Trophoblast cell (in vitro differentiated cells and primary cell): ENCODE measurements at regions not wholly inside any gene's neighbourhood (a gene's known extent, or its start where the extent isn't known, plus 50 kb on each side); places are given as distances from the start of the nearest gene placed in this dataset.

Experiments
- DNase-seq, 2 donors: peaks; one replicate each; pipeline ENCODE4 v3.0.0-alpha.2; 2016
- H2AFZ ChIP-seq: 2 replicates; pipeline ENCODE4 v1.6.1; 2013; ENCODE audit warnings: low read length, moderate library complexity, mild to moderate bottlenecking; ENCODE audit not compliant: insufficient read depth, poor library complexity
- H2AK5ac ChIP-seq: 2 replicates; pipeline ENCODE4 v1.6.1; 2013; ENCODE audit warnings: mild to moderate bottlenecking, low read length
- H2BK120ac ChIP-seq: 2 replicates; pipeline ENCODE4 v1.6.1; 2013; ENCODE audit warnings: low read length, mild to moderate bottlenecking, moderate library complexity; ENCODE audit not compliant: insufficient read depth, poor library complexity
- H2BK12ac ChIP-seq: 2 replicates; pipeline ENCODE4 v1.6.1; 2013; ENCODE audit warnings: mild to moderate bottlenecking, low read length, moderate library complexity
- H2BK5ac ChIP-seq: 2 replicates; pipeline ENCODE4 v1.6.1; 2013; ENCODE audit warnings: low read length, low read depth, moderate library complexity, mild to moderate bottlenecking; ENCODE audit not compliant: poor library complexity
- H3K14ac ChIP-seq: 2 replicates; pipeline ENCODE4 v1.6.1; 2013; ENCODE audit warnings: mild to moderate bottlenecking, low read length
- H3K18ac ChIP-seq: 2 replicates; pipeline ENCODE4 v1.6.1; 2013; ENCODE audit warnings: mild to moderate bottlenecking, low read length
- H3K23ac ChIP-seq: 2 replicates; pipeline ENCODE4 v1.6.1; 2013; ENCODE audit warnings: low read length
- H3K27ac ChIP-seq: 2 replicates; pipeline ENCODE4 v1.5.1; 2013; ENCODE audit warnings: low read depth, mild to moderate bottlenecking, inconsistent platforms, low read length, moderate library complexity
- H3K27me3 ChIP-seq: 2 replicates; pipeline ENCODE4 v1.6.1; 2013; ENCODE audit warnings: inconsistent platforms, mild to moderate bottlenecking, low read length, moderate library complexity; ENCODE audit not compliant: insufficient read depth
- H3K36me3 ChIP-seq, 2 experiments: 1 replicate in 1 of 2; 2 replicates in 1 of 2; pipeline ENCODE4 v1.6.1; 2013; ENCODE audit warnings: low read length in 2 of 2, mild to moderate bottlenecking in 2 of 2, moderate library complexity in 1 of 2; ENCODE audit not compliant: insufficient read depth in 2 of 2, control insufficient read depth in 1 of 2
- H3K4ac ChIP-seq: 2 replicates; pipeline ENCODE4 v1.6.1; 2013; ENCODE audit warnings: low read depth, mild to moderate bottlenecking, low read length, moderate library complexity
- H3K4me1 ChIP-seq, 2 experiments: 1 replicate in 1 of 2; 2 replicates in 1 of 2; pipeline ENCODE4 v1.6.1; 2013; ENCODE audit warnings: low read length in 2 of 2, mild to moderate bottlenecking in 2 of 2, moderate library complexity in 1 of 2; ENCODE audit not compliant: insufficient read depth in 2 of 2, control insufficient read depth in 1 of 2
- H3K4me2 ChIP-seq: 2 replicates; pipeline ENCODE4 v1.6.1; 2013; ENCODE audit warnings: inconsistent platforms, mild to moderate bottlenecking, low read length, moderate library complexity
- H3K4me3 ChIP-seq: 2 replicates; pipeline ENCODE4 v1.5.1; 2013; ENCODE audit warnings: mild to moderate bottlenecking, low read depth, low read length, inconsistent platforms
- H3K79me1 ChIP-seq: one replicate; pipeline ENCODE4 v1.6.1; 2013; ENCODE audit warnings: low read length
- H3K79me2 ChIP-seq: 2 replicates; pipeline ENCODE4 v1.6.1; 2013; ENCODE audit warnings: low read length, mild to moderate bottlenecking; ENCODE audit not compliant: control insufficient read depth, insufficient read depth, poor library complexity
- H3K9ac ChIP-seq: 2 replicates; pipeline ENCODE4 v1.6.1; 2013; ENCODE audit warnings: mild to moderate bottlenecking, low read length
- H3K9me3 ChIP-seq: 2 replicates; pipeline ENCODE4 v1.6.1; 2013; ENCODE audit warnings: low read depth, mild to moderate bottlenecking, control low read depth, inconsistent platforms, low read length; ENCODE audit not compliant: insufficient read depth
- H4K12ac ChIP-seq: 2 replicates; pipeline ENCODE4 v1.6.1; 2013; ENCODE audit warnings: low read depth, mild to moderate bottlenecking, low read length, moderate library complexity
- H4K8ac ChIP-seq: 2 replicates; pipeline ENCODE4 v1.6.1; 2013; ENCODE audit warnings: low read depth, mild to moderate bottlenecking, low read length, moderate library complexity
- H4K91ac ChIP-seq: one replicate; pipeline ENCODE4 v1.6.1; 2013; ENCODE audit warnings: low read depth, mild to moderate bottlenecking, low read length, moderate library complexity
- WGBS: extraction: QIAGEN DNeasy Blood & Tissue Kit; methylation state at CpG from one replicate; pipeline ENCODE4 v1.1.7; 2013; ENCODE audit warnings: missing lambda C conversion rate; ENCODE audit not compliant: insufficient read length, insufficient coverage; ENCODE audit errors: extremely low coverage; 5-methylcytosine and 5-hydroxymethylcytosine counted together

DNA sequence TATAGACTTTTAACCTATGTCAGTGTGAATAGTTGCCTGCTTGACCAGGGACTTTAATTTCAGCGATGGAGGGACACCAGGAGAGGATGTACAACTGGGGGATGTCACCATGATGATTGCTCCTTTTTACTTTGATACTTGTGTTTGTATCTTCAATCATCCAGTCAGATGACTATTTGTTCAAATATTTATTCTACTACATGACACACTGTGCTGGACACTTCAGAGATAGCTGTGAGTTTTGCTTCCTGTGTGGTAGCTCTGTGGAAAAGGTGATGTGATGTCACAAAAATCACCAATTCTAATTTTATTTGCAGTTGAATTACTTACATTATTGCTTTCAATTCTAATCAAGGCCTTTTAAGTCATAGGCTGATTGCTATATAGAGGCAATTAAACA is 62.7 kb upstream of the CREB5 start:
- Histone ChIP-seq H2AK5ac (no peak overlapping the region), H3K27me3 (no peaks in the 10 kb centered on the region), H3K9me3 (no peaks in the 10 kb centered on the region), H2AFZ (no peak overlapping the region), H3K14ac (no peak overlapping the region), H4K12ac (no peak overlapping the region), H3K18ac (no peak overlapping the region), H3K79me1 (no peaks in the 10 kb centered on the region), H3K4me3 (no peak overlapping the region), H3K23ac (no peak overlapping the region), H4K8ac (no peak overlapping the region), H2BK12ac (no peak overlapping the region), H2BK5ac (no peak overlapping the region), H3K4me2 (no peak overlapping the region), H4K91ac (no peak overlapping the region), H3K36me3 (no peaks in the 10 kb centered on the region), H3K27ac (no peak overlapping the region), H2BK120ac (no peak overlapping the region), H3K9ac (no peak overlapping the region), H3K4me1 (no peaks in the 10 kb centered on the region), H3K79me2 (no peaks in the 10 kb centered on the region), H3K4ac (no peak overlapping the region)
- DNase-seq = no peak
- no CpG with 5 or more reads among the region's 1 CpG for WGBS

DNA sequence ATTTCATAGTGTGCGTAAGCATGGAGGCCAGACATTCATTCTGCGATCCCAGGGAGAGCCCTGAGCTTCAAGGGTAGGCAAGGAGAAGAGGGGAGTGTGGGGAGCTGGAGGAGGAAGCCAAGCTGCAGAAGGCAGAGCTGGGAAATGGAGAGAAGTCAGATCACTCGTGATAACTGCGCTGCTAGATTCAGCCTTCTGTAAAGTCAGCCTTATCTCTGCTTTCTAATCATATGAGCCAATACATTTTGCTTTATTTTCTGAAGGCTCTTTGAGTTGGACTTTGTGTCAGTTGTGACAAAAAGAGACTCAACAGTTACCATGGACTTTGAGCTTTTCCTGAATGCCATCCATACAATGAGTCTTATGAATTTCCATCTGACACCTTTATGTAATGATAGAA is 61.7 kb upstream of the CREB5 start:
- no peaks in the 10 kb centered on the region for H3K36me3 ChIP-seq
- no peak overlapping the region for H3K9ac ChIP-seq
- H3K4me2 ChIP-seq = no peak overlapping the region
- no peak overlapping the region for H4K91ac ChIP-seq
- no peak overlapping the region for H3K4ac ChIP-seq
- H3K27me3 ChIP-seq = no peaks in the 10 kb centered on the region
- H3K27ac ChIP-seq = no peak overlapping the region
- no peak overlapping the region for H2BK12ac ChIP-seq
- no peak overlapping the region for H2AK5ac ChIP-seq
- H3K9me3 ChIP-seq = no peaks in the 10 kb centered on the region
- no peak overlapping the region for H4K8ac ChIP-seq
- no CpG with 5 or more reads among the region's 4 CpGs for WGBS
- no peaks in the 10 kb centered on the region for H3K4me1 ChIP-seq
- no peak overlapping the region for H4K12ac ChIP-seq
- H3K14ac ChIP-seq = no peak overlapping the region
- no peak overlapping the region for H2BK120ac ChIP-seq
- no peaks in the 10 kb centered on the region for H3K79me2 ChIP-seq
- H3K79me1 ChIP-seq = no peaks in the 10 kb centered on the region
- no peak overlapping the region for H2BK5ac ChIP-seq
- no peak overlapping the region for H2AFZ ChIP-seq
- DNase-seq = no peak
- no peak overlapping the region for H3K18ac ChIP-seq
- H3K4me3 ChIP-seq = no peak overlapping the region
- no peak overlapping the region for H3K23ac ChIP-seq

DNA sequence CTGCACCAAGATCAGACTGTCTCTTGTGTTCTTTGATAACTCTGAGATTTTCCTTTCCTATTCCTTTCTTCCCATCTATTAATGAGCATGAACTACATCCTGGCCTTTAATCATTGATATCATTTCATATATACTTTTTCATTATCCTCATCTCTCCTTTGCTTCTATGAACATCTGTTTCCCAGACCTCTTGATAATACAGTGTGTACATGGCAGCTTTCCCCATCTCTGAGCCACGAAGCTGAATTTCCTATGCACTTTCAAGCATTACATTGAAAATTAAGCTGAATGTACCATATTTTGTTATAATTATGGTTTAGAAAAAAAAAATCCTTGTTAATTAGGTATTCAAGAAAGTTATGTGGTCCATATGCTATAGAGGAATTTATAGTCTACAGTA is 60.9 kb upstream of the CREB5 start:
- DNase-seq = no peak
- WGBS = no CpG with 5 or more reads among the region's 1 CpG
- Histone ChIP-seq H3K9me3 (no peaks in the 10 kb centered on the region), H3K4me2 (no peak overlapping the region), H3K14ac (no peak overlapping the region), H3K18ac (no peak overlapping the region), H4K8ac (no peak overlapping the region), H3K27me3 (no peaks in the 10 kb centered on the region), H3K4me1 (no peaks in the 10 kb centered on the region), H3K27ac (no peak overlapping the region), H2BK12ac (no peak overlapping the region), H3K36me3 (no peaks in the 10 kb centered on the region), H3K4ac (no peak overlapping the region), H3K79me1 (no peaks in the 10 kb centered on the region), H2BK5ac (no peak overlapping the region), H3K23ac (no peak overlapping the region), H2BK120ac (no peak overlapping the region), H3K4me3 (no peak overlapping the region), H4K91ac (no peak overlapping the region), H4K12ac (no peak overlapping the region), H2AK5ac (no peak overlapping the region), H3K9ac (no peak overlapping the region), H2AFZ (no peak overlapping the region), H3K79me2 (no peaks in the 10 kb centered on the region)

DNA sequence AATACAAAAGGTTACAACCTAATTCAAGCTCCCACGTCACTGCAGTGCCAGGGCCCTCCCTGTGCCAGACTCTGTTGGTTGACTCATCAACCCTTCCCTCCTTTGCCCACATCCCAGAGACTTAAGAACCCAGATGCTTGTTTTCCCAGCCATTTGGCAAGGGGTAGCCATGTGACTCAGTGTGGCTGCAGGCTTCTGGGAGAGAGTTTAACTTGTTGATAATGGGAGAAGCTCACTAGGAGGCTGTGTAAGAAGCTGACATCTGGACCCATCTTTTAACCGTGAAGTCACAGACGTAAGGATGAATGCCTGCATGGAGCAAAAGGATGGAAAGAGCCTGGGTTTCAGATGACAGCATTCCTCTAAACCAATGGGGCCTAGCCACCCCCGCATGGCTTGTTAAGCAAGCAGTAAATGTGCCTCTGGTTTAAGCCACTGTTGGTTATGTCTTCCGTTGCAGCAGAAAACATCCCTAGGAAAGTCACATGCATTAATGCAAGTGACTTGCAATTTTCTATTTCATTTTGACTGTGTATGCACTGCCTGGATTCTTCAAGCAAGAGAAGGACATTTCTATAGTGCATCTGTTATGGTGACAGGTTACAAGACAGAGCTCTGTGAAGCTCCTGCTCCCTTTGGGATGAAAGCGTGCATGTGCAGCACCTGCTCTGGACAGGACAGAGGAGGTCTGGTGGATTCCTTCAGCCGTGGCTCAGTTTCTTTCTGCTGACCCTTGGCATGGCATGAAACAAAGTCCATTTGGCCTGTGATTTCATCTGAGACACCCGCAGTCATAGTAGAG is 57.5 kb upstream of the CREB5 start:
- no peak overlapping the region for H3K14ac ChIP-seq
- H3K4me3 ChIP-seq = no peak overlapping the region
- no peak overlapping the region for H2BK120ac ChIP-seq
- H3K23ac ChIP-seq = no peak overlapping the region
- no peak overlapping the region for H3K9ac ChIP-seq
- no peak overlapping the region for H3K4me2 ChIP-seq
- DNase-seq = no peak
- no CpG with 5 or more reads among the region's 8 CpGs for WGBS
- H3K4me1 ChIP-seq = peaks cover 0 to 2% of the 10 kb centered on the region in 2 experiments
- H4K12ac ChIP-seq = no peak overlapping the region
- no peak overlapping the region for H3K4ac ChIP-seq
- no peaks in the 10 kb centered on the region for H3K27me3 ChIP-seq
- H4K8ac ChIP-seq = no peak overlapping the region
- H2BK5ac ChIP-seq = no peak overlapping the region
- no peaks in the 10 kb centered on the region for H3K36me3 ChIP-seq
- no peak overlapping the region for H2AFZ ChIP-seq
- no peaks in the 10 kb centered on the region for H3K79me2 ChIP-seq
- no peak overlapping the region for H3K27ac ChIP-seq
- no peak overlapping the region for H2BK12ac ChIP-seq
- H3K9me3 ChIP-seq = no peaks in the 10 kb centered on the region
- no peak overlapping the region for H4K91ac ChIP-seq
- H2AK5ac ChIP-seq = no peak overlapping the region
- H3K79me1 ChIP-seq = no peaks in the 10 kb centered on the region
- no peak overlapping the region for H3K18ac ChIP-seq
